MM.1S (cell line): ENCODE measurements at regions not wholly inside any gene's neighbourhood (a gene's known extent, or its start where the extent isn't known, plus 50 kb on each side); places are given as distances from the start of the nearest gene placed in this dataset.
A peak's percentile ranks its signal among the peaks of the same experiment; 100 is the strongest.

Experiments used
- DNase-seq: peaks from one replicate; pipeline ENCODE4 v3.0.0-alpha.2; 2015
- H2AFZ ChIP-seq: fragments of 300-600 bp; sonication (generic); 2 replicates; pipeline ENCODE4 v1.6.0; 2016; ENCODE audit warnings: antibody characterized with exemption, low read length
- H3F3A ChIP-seq: fragments of 300-600 bp; sonication (generic); 2 replicates; pipeline ENCODE4 v1.6.1; 2016; ENCODE audit warnings: mild to moderate bottlenecking, antibody characterized with exemption, low read length, moderate library complexity, mixed read lengths; ENCODE audit not compliant: insufficient read depth
- H3K27ac ChIP-seq: fragments of 300-600 bp; sonication (generic); 2 replicates; pipeline ENCODE4 v1.5.1; 2016; ENCODE audit warnings: mild to moderate bottlenecking, low read length
- H3K27me3 ChIP-seq: fragments of 300-600 bp; sonication (generic); replicated peaks from 2 replicates; pipeline ENCODE4 v1.6.0; 2016; ENCODE audit warnings: low read length; ENCODE audit not compliant: insufficient read depth
- H3K36me3 ChIP-seq: fragments of 300-600 bp; sonication (generic); replicated peaks from 2 replicates; pipeline ENCODE4 v1.6.1; 2016; ENCODE audit warnings: mild to moderate bottlenecking, low read length, mixed read lengths; ENCODE audit not compliant: insufficient read depth
- H3K4me1 ChIP-seq: fragments of 300-600 bp; sonication (generic); 2 replicates; pipeline ENCODE4 v1.6.1; 2016; ENCODE audit warnings: low read length, mixed read lengths
- H3K4me2 ChIP-seq: fragments of 300-600 bp; sonication (generic); 2 replicates; pipeline ENCODE4 v1.6.0; 2016; ENCODE audit warnings: low read depth, low read length
- H3K4me3 ChIP-seq: fragments of 300-600 bp; sonication (generic); 2 replicates; pipeline ENCODE4 v1.5.1; 2016; ENCODE audit warnings: low read length, mixed read lengths
- H3K79me2 ChIP-seq: fragments of 300-600 bp; sonication (generic); 2 replicates; pipeline ENCODE4 v1.6.1; 2016; ENCODE audit warnings: mixed run types, low read length, mixed read lengths
- H3K9ac ChIP-seq: fragments of 300-600 bp; sonication (generic); 2 replicates; pipeline ENCODE4 v1.6.1; 2016; ENCODE audit warnings: low read length, mixed read lengths
- H3K9me2 ChIP-seq: fragments of 300-600 bp; sonication (generic); replicated peaks from 2 replicates; pipeline ENCODE4 v1.6.1; 2016; ENCODE audit warnings: mild to moderate bottlenecking, low read length, mixed read lengths; ENCODE audit not compliant: insufficient read depth
- H3K9me3 ChIP-seq: fragments of 300-600 bp; sonication (generic); replicated peaks from 2 replicates; pipeline ENCODE4 v1.6.1; 2016; ENCODE audit warnings: mild to moderate bottlenecking, low read length, mixed read lengths; ENCODE audit not compliant: insufficient read depth
- H4K20me1 ChIP-seq: fragments of 300-600 bp; sonication (generic); 2 replicates; pipeline ENCODE4 v1.6.1; 2016; ENCODE audit warnings: mild to moderate bottlenecking, low read length, moderate library complexity, mixed read lengths; ENCODE audit not compliant: insufficient read depth
- EZH2 ChIP-seq: fragments of 300-600 bp; sonication (generic); optimal IDR thresholded peaks from 2 replicates; pipeline ENCODE3; 2017; ENCODE audit warnings: low read depth, mild to moderate bottlenecking, antibody characterized with exemption, low read length, mixed read lengths
- EZH2phosphoT487 ChIP-seq: fragments of 300-600 bp; sonication (generic); IDR thresholded peaks from 2 replicates; pipeline ENCODE4 v1.6.1; 2018; ENCODE audit warnings: antibody characterized with exemption, low read length
- TF ChIP-seq, protein P1 (sequence below): fragments of 300-600 bp; sonication (generic); IDR thresholded peaks from 2 replicates; pipeline ENCODE4 v1.5.1; 2016; ENCODE audit warnings: antibody characterized with exemption, low read length, mixed read lengths

DNA sequence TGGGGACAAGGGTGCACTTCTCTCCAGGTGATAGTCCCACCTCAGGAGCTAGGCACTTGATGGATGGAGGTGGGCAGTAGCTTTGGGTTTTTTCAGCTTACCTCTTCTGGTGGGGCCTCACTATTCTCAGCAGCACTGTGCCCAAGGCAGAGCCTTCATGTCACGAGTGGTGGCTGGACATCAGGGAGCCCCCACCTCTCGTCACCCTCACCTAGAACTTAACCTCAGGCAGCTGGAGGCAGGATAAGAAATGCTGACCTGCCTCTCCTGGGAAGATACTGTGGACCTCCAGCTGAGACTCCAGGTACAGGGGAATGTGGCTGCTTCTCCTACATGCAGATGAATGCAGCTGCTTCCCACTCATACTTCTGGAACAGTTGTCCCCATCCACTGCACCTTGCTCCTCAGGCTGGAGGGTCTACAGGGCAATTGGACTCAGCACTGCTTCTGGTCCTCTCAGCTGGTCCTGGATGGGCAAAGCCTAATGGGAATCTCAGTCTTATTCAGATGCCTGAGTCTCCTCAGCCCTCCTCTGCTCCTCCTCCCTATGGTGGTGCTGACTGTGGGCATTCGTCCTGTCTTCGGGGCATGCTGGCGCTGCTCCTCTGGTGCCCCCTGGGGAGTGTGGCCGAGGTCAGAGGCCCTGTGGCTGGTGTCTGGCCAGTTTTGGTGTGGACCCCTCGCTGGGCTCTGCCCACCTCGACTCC, 129.9 kb downstream of the KLF13 start:
- H3K9ac ChIP-seq = no peak overlapping the region
- H3K9me3 ChIP-seq = no peaks in the 10 kb centered on the region
- H3F3A ChIP-seq = peaks cover 16% of the 10 kb centered on the region
- no peaks in the 10 kb centered on the region for H3K79me2 ChIP-seq
- no peaks in the 10 kb centered on the region for H4K20me1 ChIP-seq
- TF ChIP-seq, protein P1, sequence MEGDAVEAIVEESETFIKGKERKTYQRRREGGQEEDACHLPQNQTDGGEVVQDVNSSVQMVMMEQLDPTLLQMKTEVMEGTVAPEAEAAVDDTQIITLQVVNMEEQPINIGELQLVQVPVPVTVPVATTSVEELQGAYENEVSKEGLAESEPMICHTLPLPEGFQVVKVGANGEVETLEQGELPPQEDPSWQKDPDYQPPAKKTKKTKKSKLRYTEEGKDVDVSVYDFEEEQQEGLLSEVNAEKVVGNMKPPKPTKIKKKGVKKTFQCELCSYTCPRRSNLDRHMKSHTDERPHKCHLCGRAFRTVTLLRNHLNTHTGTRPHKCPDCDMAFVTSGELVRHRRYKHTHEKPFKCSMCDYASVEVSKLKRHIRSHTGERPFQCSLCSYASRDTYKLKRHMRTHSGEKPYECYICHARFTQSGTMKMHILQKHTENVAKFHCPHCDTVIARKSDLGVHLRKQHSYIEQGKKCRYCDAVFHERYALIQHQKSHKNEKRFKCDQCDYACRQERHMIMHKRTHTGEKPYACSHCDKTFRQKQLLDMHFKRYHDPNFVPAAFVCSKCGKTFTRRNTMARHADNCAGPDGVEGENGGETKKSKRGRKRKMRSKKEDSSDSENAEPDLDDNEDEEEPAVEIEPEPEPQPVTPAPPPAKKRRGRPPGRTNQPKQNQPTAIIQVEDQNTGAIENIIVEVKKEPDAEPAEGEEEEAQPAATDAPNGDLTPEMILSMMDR = no peak
- no peak for TF ChIP-seq EZH2phosphoT487
- TF ChIP-seq EZH2 = no peak
- H3K36me3 ChIP-seq = no peaks in the 10 kb centered on the region
- H2AFZ ChIP-seq = no peak overlapping the region
- no peaks in the 10 kb centered on the region for H3K27me3 ChIP-seq
- no peak for DNase-seq
- no peaks in the 10 kb centered on the region for H3K9me2 ChIP-seq
- H3K4me1 ChIP-seq = peaks cover 21% of the 10 kb centered on the region
- H3K4me3 ChIP-seq = no peak overlapping the region
- no peak overlapping the region for H3K27ac ChIP-seq
- no peak overlapping the region for H3K4me2 ChIP-seq

GRCh38 chr15:31457161-31457560, 130.5 kb downstream of the KLF13 start:
- no peak overlapping the region for H2AFZ ChIP-seq
- no peaks in the 10 kb centered on the region for H3K9me3 ChIP-seq
- no peaks in the 10 kb centered on the region for H3K36me3 ChIP-seq
- peaks cover 16% of the 10 kb centered on the region for H3F3A ChIP-seq
- H3K4me2 ChIP-seq = no peak overlapping the region
- DNase-seq = no peak
- no peaks in the 10 kb centered on the region for H3K9me2 ChIP-seq
- H3K4me3 ChIP-seq = no peak overlapping the region
- H3K4me1 ChIP-seq = peaks cover 21% of the 10 kb centered on the region
- H3K9ac ChIP-seq = no peak overlapping the region
- H3K79me2 ChIP-seq = no peaks in the 10 kb centered on the region
- no peak overlapping the region for H3K27ac ChIP-seq
- TF ChIP-seq, protein P1 = no peak
- TF ChIP-seq EZH2phosphoT487 = no peak
- TF ChIP-seq EZH2 = no peak
- no peaks in the 10 kb centered on the region for H4K20me1 ChIP-seq
- no peaks in the 10 kb centered on the region for H3K27me3 ChIP-seq

DNA sequence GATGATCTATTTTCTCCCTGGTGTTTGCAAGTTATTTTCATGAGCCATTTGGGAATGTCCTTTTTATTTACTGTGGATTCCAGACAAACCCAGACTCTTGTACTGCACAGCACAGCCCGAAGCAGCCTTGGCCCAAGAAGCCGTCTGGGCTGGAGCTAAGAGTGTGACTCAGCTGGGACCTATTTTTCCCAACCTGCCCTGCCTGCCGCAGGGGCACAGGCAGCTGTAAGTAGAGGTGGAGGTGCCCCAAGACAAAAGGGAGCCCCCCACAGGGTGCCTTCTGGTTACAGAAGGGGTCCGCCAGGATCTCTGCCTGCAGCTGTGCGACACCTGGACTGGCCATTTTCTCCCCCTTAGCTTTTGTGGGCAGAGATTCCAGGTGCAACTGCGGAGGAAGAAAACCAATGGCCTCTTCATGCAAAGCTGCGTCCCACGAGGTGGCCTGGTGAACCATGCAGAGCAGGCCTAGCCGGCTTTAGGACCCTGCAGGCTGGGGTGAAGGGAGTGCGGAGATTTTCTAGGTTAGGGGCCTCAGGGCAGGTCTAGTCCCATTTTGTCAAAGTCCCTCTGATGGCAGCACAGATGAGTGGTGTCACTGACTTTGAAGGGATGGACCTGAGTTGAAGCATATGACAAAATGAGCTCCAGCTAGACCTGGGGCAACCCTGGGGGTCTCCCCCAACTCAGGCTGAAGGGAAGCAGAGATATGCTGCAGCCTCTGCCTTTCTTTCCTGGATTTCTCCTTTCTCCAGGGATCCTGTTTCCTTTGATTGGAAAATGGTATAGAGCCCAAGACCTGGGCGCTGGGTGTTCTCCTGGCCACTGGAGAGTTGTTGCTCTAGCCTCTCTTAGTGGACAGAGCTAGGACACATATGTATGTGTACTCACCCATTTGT, 131.2 kb downstream of the KLF13 start:
- H3K4me1 ChIP-seq = peaks cover 21% of the 10 kb centered on the region
- H3K27ac ChIP-seq = peak overlapping the region; percentile 74; the same call in 1 of the 2 replicates
- H3K36me3 ChIP-seq = no peaks in the 10 kb centered on the region
- no peak overlapping the region for H3K4me3 ChIP-seq
- H3K79me2 ChIP-seq = no peaks in the 10 kb centered on the region
- H4K20me1 ChIP-seq = no peaks in the 10 kb centered on the region
- H3K9me2 ChIP-seq = no peaks in the 10 kb centered on the region
- peaks cover 16% of the 10 kb centered on the region for H3F3A ChIP-seq
- H3K9me3 ChIP-seq = no peaks in the 10 kb centered on the region
- no peak for TF ChIP-seq EZH2
- no peak for TF ChIP-seq EZH2phosphoT487
- TF ChIP-seq, protein P1 = no peak
- DNase-seq = no peak
- H3K9ac ChIP-seq = no peak overlapping the region
- no peaks in the 10 kb centered on the region for H3K27me3 ChIP-seq
- peak overlapping the region; percentile 60; the same call in 1 of the 2 replicates for H3K4me2 ChIP-seq
- H2AFZ ChIP-seq = no peak overlapping the region
